ENCODE measurements at regions not wholly inside any gene's neighbourhood (a gene's known extent, or its start where the extent isn't known, plus 50 kb on each side); places are given as distances from the start of the nearest gene placed in this dataset.

DNA sequence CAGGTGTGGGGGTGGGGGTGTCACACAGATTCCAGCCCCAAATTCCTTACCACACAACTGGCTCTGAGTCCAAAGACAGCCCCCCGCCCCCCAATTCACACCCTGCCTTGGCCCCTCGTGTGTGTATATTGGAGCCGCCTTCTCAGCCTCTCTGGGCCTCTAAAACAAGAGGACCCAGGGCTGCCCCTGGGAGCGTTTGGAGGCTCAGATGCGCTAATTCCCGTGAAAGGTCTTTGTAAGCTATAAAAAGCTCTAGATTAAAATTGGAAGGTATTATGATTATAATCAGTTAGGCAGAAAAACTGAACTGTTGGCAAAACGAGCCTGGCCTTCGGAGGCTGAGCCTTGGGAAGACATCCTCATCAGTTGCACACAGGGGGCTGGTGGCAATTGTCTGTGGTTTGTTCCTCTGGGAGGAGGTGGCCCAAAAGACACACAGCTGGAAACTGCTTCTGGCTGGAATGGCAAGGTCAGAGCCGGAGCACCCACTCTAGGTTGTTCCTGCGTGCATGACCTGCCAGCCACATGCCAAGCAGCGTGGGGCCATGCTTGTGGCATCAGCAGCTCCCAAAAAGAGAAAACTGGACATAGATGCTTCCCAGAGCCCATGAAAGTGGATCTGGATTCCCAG, 118.5 kb downstream of the PHETA1 start:
- Histone ChIP-seq H3K79me2 (ENCODE audit: insufficient read depth, low read length) (no peaks in the 10 kb centered on the region), H3K4me3 (replicated peaks in 1 of 2; ENCODE audit: low read depth in 1 of 2, low read length in 2 of 2) (no peak overlapping the region), H3K27ac (ENCODE audit: low read depth, low read length) (no peak overlapping the region), H2AFZ (ENCODE audit: low read depth, low read length, poor library complexity, severe bottlenecking) (no peak overlapping the region), H4K20me1 (ENCODE audit: insufficient read depth) (no peaks in the 10 kb centered on the region), H3K4me1 (ENCODE audit: control insufficient read depth in 1 of 2, insufficient read depth in 2 of 2, low read length in 2 of 2) (no peaks in the 10 kb centered on the region), H3K27me3 (ENCODE audit: insufficient read depth, low read length) (no peaks in the 10 kb centered on the region; the same call in 1 of the 2 replicates), H3K9me3 (ENCODE audit: control insufficient read depth in 1 of 2, insufficient read depth in 1 of 2, low read depth in 1 of 2, low read length in 2 of 2) (no peaks in the 10 kb centered on the region), H3K36me3 (ENCODE audit: control insufficient read depth in 1 of 2, insufficient read depth in 2 of 2, low read length in 2 of 2) (no peaks in the 10 kb centered on the region), H3K9me2 (ENCODE audit: insufficient read depth) (no peaks in the 10 kb centered on the region), H3K9ac (ENCODE audit: low read length) (no peak overlapping the region), H3K4me2 (ENCODE audit: low read length) (no peak overlapping the region)
- intact Hi-C loops (cut with micrococcal nuclease): no loop called here
- ATAC-seq (no peak), DNase-seq (ENCODE audit: low read depth, low spot score) (no peak)
- TF ChIP-seq EZH2phosphoT487 (IDR thresholded peaks at IDR 0.05; ENCODE audit: borderline replicate concordance) (no peak), RAD21 (IDR thresholded peaks at IDR 0.05; ENCODE audit: low read depth) (no peak), FOSL1 (IDR thresholded peaks at IDR 0.05; ENCODE audit: low read depth) (no peak), TCF7L2 (IDR thresholded peaks at IDR 0.05; ENCODE audit: borderline replicate concordance, extremely low read depth, insufficient read depth, insufficient read length) (no peak)
- CTCF ChIA-PET: no interaction called here
- POLR2A ChIA-PET: no interaction called here
- RAD21 ChIA-PET (ENCODE audit: low non-redundant PET in 1 of 2, low total read pairs in 2 of 2, uncharacterized antibody in 2 of 2, unreplicated experiment in 2 of 2): no interaction called here
- no TSS peak for BruUV-seq (replicated peaks)

DNA sequence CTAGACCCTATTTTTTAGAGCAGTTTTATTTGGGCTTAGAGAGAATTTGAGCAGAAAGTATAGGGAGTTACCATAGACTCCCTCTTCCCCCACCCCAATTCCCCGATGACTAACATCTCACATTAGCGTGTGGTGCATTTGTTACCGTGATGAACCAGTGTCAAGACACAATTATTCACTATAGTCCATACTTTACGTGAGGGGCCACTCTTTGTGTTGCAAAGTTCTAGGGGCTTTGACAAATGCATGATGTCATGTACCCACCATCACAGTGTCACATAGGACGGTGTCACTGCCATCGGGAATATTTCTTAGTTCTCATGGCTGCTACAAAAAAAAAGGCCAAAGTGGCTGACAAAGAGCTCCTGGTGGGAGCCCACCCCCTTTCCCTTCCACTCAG, 119.1 kb downstream of the PHETA1 start:
- no TSS peak for BruUV-seq (replicated peaks)
- CTCF ChIA-PET: no interaction called here
- RAD21 ChIA-PET (ENCODE audit: low non-redundant PET in 1 of 2, low total read pairs in 2 of 2, uncharacterized antibody in 2 of 2, unreplicated experiment in 2 of 2): no interaction called here
- no peak overlapping the region for H3K27ac ChIP-seq (ENCODE audit: low read depth, low read length)
- TF ChIP-seq EZH2phosphoT487 (IDR thresholded peaks at IDR 0.05; ENCODE audit: borderline replicate concordance) (no peak), POLR2AphosphoS5 (IDR thresholded peaks at IDR 0.05; ENCODE audit: low read depth, low read length) (no peak), EZH2 (IDR thresholded peaks at IDR 0.05) (no peak), SP1 (IDR thresholded peaks at IDR 0.05; ENCODE audit: low read depth) (no peak), ZFX (IDR thresholded peaks at IDR 0.05) (no peak), CBX3 (IDR thresholded peaks at IDR 0.05; ENCODE audit: low read depth) (no peak), TCF7L2 (IDR thresholded peaks at IDR 0.05; ENCODE audit: borderline replicate concordance, extremely low read depth, insufficient read depth, insufficient read length) (no peak), SRF (IDR thresholded peaks at IDR 0.05; ENCODE audit: low read depth) (no peak), EGR1 (IDR thresholded peaks at IDR 0.05; ENCODE audit: low read depth) (no peak), RAD21 (IDR thresholded peaks at IDR 0.05; ENCODE audit: low read depth) (no peak), ZNF274 (IDR thresholded peaks at IDR 0.05; ENCODE audit: low read depth, low read length) (no peak)
- TF ChIP-seq, protein P1, sequence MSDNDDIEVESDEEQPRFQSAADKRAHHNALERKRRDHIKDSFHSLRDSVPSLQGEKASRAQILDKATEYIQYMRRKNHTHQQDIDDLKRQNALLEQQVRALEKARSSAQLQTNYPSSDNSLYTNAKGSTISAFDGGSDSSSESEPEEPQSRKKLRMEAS (IDR thresholded peaks at IDR 0.05): no peak
- TF ChIP-seq, protein P2, sequence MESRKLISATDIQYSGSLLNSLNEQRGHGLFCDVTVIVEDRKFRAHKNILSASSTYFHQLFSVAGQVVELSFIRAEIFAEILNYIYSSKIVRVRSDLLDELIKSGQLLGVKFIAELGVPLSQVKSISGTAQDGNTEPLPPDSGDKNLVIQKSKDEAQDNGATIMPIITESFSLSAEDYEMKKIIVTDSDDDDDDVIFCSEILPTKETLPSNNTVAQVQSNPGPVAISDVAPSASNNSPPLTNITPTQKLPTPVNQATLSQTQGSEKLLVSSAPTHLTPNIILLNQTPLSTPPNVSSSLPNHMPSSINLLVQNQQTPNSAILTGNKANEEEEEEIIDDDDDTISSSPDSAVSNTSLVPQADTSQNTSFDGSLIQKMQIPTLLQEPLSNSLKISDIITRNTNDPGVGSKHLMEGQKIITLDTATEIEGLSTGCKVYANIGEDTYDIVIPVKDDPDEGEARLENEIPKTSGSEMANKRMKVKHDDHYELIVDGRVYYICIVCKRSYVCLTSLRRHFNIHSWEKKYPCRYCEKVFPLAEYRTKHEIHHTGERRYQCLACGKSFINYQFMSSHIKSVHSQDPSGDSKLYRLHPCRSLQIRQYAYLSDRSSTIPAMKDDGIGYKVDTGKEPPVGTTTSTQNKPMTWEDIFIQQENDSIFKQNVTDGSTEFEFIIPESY (IDR thresholded peaks at IDR 0.05; ENCODE audit: extremely low read depth, insufficient replicate concordance, low read length): no peak
- no peaks in the 10 kb centered on the region for H3K9me3 ChIP-seq (ENCODE audit: control insufficient read depth in 1 of 2, insufficient read depth in 1 of 2, low read depth in 1 of 2, low read length in 2 of 2)
- H3K79me2 ChIP-seq (ENCODE audit: insufficient read depth, low read length): no peaks in the 10 kb centered on the region
- ATAC-seq (no peak), DNase-seq (ENCODE audit: low read depth, low spot score) (no peak)
- H3K4me3 ChIP-seq (replicated peaks in 1 of 2; ENCODE audit: low read depth in 1 of 2, low read length in 2 of 2): no peak overlapping the region
- H3K9me2 ChIP-seq (ENCODE audit: insufficient read depth): no peaks in the 10 kb centered on the region
- H3K36me3 ChIP-seq (ENCODE audit: control insufficient read depth in 1 of 2, insufficient read depth in 2 of 2, low read length in 2 of 2): no peaks in the 10 kb centered on the region
- no peaks in the 10 kb centered on the region for H3K4me1 ChIP-seq (ENCODE audit: control insufficient read depth in 1 of 2, insufficient read depth in 2 of 2, low read length in 2 of 2)
- no peak overlapping the region for H3K9ac ChIP-seq (ENCODE audit: low read length)
- H4K20me1 ChIP-seq (ENCODE audit: insufficient read depth): no peaks in the 10 kb centered on the region
- POLR2A ChIA-PET: no interaction called here
- no peak overlapping the region for H2AFZ ChIP-seq (ENCODE audit: low read depth, low read length, poor library complexity, severe bottlenecking)
- intact Hi-C loops (cut with micrococcal nuclease): no loop called here
- no peak overlapping the region for H3K4me2 ChIP-seq (ENCODE audit: low read length)
- no peaks in the 10 kb centered on the region for H3K27me3 ChIP-seq (ENCODE audit: insufficient read depth, low read length)
